Right ventricle myocardium superior (tissue), 1 donor: ENCODE measurements at regions not wholly inside any gene's neighbourhood (a gene's known extent, or its start where the extent isn't known, plus 50 kb on each side); places are given as distances from the start of the nearest gene placed in this dataset.
"Not testable (repeated sequence)": the region's sequence is repeated elsewhere in the genome, so short reads cannot be mapped to it uniquely, and the experiment has no call there.

Experiments
- ATAC-seq: fragments of 200-7000 bp; cut with Tn5 transposase; one replicate; pipeline ENCODE4 v1.9.1; 2020; ENCODE audit warnings: mild to moderate bottlenecking; ENCODE audit not compliant: poor library complexity
- DNase-seq: peaks from one replicate; pipeline ENCODE4 v3.0.0-alpha.2; 2020
- intact Hi-C: fragments of 100-400 bp; cut with DNase I; formaldehyde crosslinking; loops from one replicate; pipeline ENCODE4 v1.11.2; 2022
- donor health status: DM: no; HTN: yes; CAD: no; lungs with severe emphysema.

- intact Hi-C loops: no loop called here
- ATAC-seq (no peak), DNase-seq (no peak)
These were observed 67.8 kb downstream of the SHANK2 start for GRCh38 chr11:71184421-71185210.

GRCh38 chr11:71183878-71184277, 68.5 kb downstream of the SHANK2 start:
- intact Hi-C loops: no loop called here
- no peak for ATAC-seq
- no peak for DNase-seq

GRCh38 chr11:71182791-71183677, 69.3 kb downstream of the SHANK2 start:
- intact Hi-C loops: no loop called here
- no peak for DNase-seq
- ATAC-seq: no peak

- intact Hi-C loops: no loop called here
- DNase-seq (no peak), ATAC-seq (no peak)
These were observed 70.8 kb downstream of the SHANK2 start for GRCh38 chr11:71181566-71181965.

GRCh38 chr11:71180694-71181470, 71.5 kb downstream of the SHANK2 start:
- ATAC-seq: no peak
- no peak for DNase-seq
- intact Hi-C loops: no loop called here

GRCh38 chr11:71179877-71180605, 72.3 kb downstream of the SHANK2 start:
- no peak for ATAC-seq
- DNase-seq: no peak
- intact Hi-C loops: no loop called here

GRCh38 chr11:71178076-71178475, 74.3 kb downstream of the SHANK2 start:
- DNase-seq: no peak
- intact Hi-C loops: no loop called here
- ATAC-seq: no peak

- DNase-seq (no peak), ATAC-seq (no peak)
- intact Hi-C loops: no loop called here
These were observed 75.6 kb downstream of the SHANK2 start for GRCh38 chr11:71176812-71177211.

GRCh38 chr11:71173709-71174108, 78.7 kb downstream of the SHANK2 start:
- intact Hi-C loops: no loop called here
- DNase-seq (no peak), ATAC-seq (no peak)

GRCh38 chr11:71172680-71173079, 79.7 kb downstream of the SHANK2 start:
- no peak for DNase-seq
- ATAC-seq: no peak
- intact Hi-C loops: no loop called here

- DNase-seq (no peak), ATAC-seq (no peak)
- intact Hi-C loops: no loop called here
These were observed 80.8 kb downstream of the SHANK2 start for GRCh38 chr11:71171576-71171975.

GRCh38 chr11:71170624-71171423, 81.6 kb downstream of the SHANK2 start:
- ATAC-seq (no peak), DNase-seq (no peak)
- intact Hi-C loops: no loop called here

- no peak for DNase-seq
- no peak for ATAC-seq
- intact Hi-C loops: no loop called here
These were observed 83.1 kb downstream of the SHANK2 start for GRCh38 chr11:71169313-71169712.

GRCh38 chr11:71167814-71168213, 84.6 kb downstream of the SHANK2 start:
- DNase-seq, ATAC-seq, intact Hi-C loops: not testable (repeated sequence)

- intact Hi-C loops: no loop called here
These were observed 86.6 kb downstream of the SHANK2 start for GRCh38 chr11:71165771-71166170.

GRCh38 chr11:71164621-71165020, 87.8 kb downstream of the SHANK2 start:
- DNase-seq: no peak
- no peak for ATAC-seq
- intact Hi-C loops: no loop called here

More at GRCh38 chr11:71165771-71166170, 86.6 kb downstream of the SHANK2 start:
- DNase-seq: no peak
- ATAC-seq: no peak

GRCh38 chr11:71164186-71164585, 88.2 kb downstream of the SHANK2 start:
- intact Hi-C loops: no loop called here
- no peak for ATAC-seq
- DNase-seq: no peak

GRCh38 chr11:71163371-71163770, 89.0 kb downstream of the SHANK2 start:
- intact Hi-C loops: no loop called here
- no peak for ATAC-seq
- no peak for DNase-seq
